Hematopoietic multipotent progenitor cell treated with erythropoietin and hydrocortisone succinate and interleukin-3 and kit ligand, for 6 days (in vitro differentiated cells): ENCODE measurements at regions not wholly inside any gene's neighbourhood (a gene's known extent, or its start where the extent isn't known, plus 50 kb on each side); places are given as distances from the start of the nearest gene placed in this dataset.
"Not testable (repeated sequence)": the region's sequence is repeated elsewhere in the genome, so short reads cannot be mapped to it uniquely, and the experiment has no call there.

Source experiments
- DNase-seq: peaks from one replicate; pipeline ENCODE4 v3.0.0-alpha.2; 2015

GRCh38 chr13:111564606-111565005 lies 244.2 kb downstream of the TEX29 start:
- no peak for DNase-seq

- DNase-seq, result no peak
Observed at GRCh38 chr13:111565400-111565799, 245.0 kb downstream of the TEX29 start.

DNA sequence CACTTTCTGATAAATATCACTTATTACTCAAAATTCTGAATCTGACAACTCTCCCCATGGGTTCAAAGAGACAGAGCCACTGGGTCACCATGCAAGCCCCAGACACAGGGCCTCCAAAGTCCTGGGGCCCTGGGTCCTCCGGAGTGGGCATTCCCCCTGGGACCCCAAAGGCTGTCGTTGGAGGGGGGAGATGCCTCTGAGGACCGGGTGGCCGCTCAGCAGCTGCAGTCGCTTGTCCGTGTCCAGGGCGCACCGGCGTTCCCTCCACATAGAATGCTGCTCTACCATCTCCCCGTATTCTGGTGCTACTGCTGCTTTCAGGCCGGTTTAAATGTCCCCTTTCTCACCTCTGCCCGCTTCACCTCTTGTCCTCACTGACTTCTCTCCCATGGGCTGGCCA lies 246.1 kb downstream of the TEX29 start:
- DNase-seq, result no peak

- DNase-seq, result no peak
Observed at GRCh38 chr13:111567637-111568036, 247.2 kb downstream of the TEX29 start.

- no peak for DNase-seq
Observed at GRCh38 chr13:111568290-111568689, 247.8 kb downstream of the TEX29 start.

- DNase-seq, result no peak
Observed at GRCh38 chr13:111570911-111571310, 250.5 kb downstream of the TEX29 start.

DNA sequence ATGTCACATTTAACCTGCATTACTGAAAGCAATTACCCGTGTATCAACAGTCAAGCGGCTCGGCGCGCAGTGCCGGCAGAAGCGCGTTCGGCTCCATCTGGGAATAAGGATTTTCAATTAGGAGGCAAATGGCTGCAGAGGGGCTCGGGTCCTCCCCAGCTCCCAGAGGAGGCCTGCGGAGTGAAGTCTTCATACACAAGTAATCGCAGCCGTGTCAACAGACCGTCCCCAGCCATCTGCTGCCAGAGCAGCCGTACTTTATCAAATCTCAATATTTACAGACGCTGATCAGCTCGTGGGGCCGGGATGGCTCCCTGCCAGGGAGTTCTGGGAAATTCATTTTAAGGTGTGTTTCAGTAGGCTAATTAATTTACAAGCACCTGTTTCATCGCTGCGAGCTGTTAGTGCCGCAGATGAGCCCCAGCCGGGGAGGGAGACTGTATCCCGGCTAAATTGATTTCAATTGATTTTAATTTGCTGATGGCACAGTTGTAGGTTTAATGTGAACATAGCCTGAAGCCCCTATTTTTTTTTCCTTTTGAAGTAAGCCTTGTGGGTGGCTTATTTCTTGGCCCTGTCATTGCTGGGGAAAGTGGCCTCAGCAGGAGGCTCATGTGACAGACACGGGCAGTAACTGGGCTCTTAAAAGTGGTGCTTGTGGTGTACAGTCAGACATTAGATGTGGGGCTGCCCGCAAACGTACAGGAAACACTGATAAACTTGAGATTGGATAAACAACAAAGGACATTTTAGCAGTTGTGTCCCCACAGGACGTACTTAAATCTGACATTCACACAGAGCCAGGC lies 252.7 kb downstream of the TEX29 start:
- DNase-seq, result no peak

GRCh38 chr13:111573801-111574200 lies 253.4 kb downstream of the TEX29 start:
- DNase-seq, result no peak

DNA sequence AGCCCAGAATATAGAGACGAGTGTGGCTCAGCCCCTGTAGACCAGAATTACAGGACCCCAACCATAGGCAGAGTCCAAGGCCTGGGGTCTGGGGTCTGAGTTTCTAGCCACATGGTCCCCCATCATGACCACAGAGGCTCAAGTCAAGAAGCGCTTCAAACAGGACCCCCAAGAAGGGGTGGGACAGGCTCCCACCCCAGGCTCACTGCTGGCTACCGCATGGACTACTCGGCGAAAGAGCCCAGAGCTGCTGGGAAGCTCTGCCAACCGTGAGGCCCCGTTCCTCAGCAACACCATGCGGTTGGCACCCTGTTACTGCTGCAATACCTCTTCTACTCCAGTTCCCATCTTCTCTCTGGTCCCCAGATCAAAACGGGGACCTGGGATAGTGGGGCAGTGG lies 254.8 kb downstream of the TEX29 start:
- DNase-seq, result no peak

DNA sequence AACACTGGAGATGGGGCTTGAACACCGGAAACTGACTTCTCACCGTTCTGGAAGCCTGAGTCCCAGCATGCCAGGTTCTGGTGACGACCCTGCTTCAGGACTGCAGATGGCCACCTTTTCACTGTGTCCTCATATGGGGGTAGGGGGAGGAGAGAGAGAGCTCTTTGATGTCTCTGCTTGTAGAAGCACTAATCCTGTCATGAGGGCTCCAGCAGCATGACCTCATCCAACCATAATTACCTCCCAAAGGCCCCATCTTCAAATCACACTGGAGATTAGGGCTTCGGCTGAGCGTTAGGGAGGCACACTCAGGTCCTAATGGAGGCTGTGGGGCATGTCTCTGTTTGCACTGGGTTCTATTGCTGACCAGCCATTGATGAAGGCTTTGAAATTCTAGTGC lies 255.3 kb downstream of the TEX29 start:
- DNase-seq, result no peak

GRCh38 chr13:111577208-111577828 lies 256.9 kb downstream of the TEX29 start:
- no peak for DNase-seq

GRCh38 chr13:111577956-111578605 lies 257.6 kb downstream of the TEX29 start:
- DNase-seq, result no peak

GRCh38 chr13:111584101-111584672 lies 263.7 kb downstream of the TEX29 start:
- no peak for DNase-seq

DNA sequence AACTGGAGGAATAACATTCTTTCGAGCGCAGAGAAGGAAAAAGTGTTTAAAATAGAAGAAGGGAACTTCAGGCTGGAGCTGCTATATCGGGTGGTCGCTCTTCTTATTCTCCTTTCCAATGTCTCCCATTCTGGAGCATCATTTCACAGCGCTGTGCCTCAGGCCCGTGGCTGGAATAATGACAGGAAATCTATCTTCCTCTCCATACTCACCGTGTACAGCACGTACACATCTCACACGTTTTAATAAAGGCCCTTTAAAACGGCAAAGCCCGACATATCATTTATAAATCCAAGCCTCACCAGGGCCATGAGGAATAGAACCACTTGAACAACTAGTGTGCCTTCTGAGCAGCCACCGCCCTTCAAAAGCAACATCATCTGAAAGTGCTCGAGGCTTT lies 264.4 kb downstream of the TEX29 start:
- DNase-seq, result no peak

- DNase-seq, result no peak
Observed at GRCh38 chr13:111586291-111586690, 265.8 kb downstream of the TEX29 start.

GRCh38 chr13:111587249-111587648 lies 266.8 kb downstream of the TEX29 start:
- DNase-seq, result no peak

- DNase-seq, result no peak
Observed at GRCh38 chr13:111589321-111589720, 268.9 kb downstream of the TEX29 start.

GRCh38 chr13:111589992-111590391 lies 269.6 kb downstream of the TEX29 start:
- DNase-seq, result no peak

- DNase-seq, result no peak
Observed at GRCh38 chr13:111590796-111591195, 270.4 kb downstream of the TEX29 start.

DNA sequence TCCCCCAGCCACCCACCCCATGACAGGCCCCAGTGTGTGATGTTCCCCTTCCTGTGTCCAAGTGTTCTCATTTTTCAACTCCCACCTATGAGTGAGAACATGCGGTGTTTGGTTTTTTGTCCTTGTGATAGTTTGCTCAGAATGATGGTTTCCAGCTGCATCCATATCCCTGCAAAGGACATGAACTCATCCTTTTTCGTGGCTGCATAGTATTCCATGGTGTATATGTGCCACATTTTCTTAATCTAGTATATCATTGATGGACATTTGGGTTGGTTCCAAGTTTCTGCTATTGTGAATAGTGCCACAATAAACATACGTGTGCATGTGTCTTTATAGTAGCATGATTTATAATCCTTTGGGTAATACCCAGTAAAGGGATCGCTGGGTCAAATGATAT lies 273.0 kb downstream of the TEX29 start:
- DNase-seq, result not testable (repeated sequence)

GRCh38 chr13:111594606-111595005 lies 274.2 kb downstream of the TEX29 start:
- DNase-seq, result no peak

- DNase-seq, result no peak
Observed at GRCh38 chr13:111595276-111595675, 274.8 kb downstream of the TEX29 start.

DNA sequence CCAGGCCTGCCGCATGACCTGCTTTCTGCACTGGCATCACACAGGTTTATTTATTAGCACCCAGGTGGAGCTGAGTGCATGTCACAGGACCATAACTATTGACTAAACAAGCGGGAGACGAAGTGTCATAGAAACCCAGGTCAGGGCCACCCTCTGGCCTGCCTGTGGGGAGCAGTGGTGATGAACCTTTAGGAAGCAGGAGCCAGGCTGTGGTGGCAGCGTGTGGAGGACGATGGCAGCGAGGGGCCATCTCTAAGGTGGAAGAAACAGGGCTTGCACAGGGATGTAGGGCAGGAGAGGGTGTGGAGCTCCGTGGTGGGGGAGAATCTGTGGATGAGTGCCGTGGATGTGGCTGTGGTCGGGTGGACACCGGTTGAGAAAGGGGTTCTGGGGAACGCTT lies 275.3 kb downstream of the TEX29 start:
- DNase-seq, result no peak

DNA sequence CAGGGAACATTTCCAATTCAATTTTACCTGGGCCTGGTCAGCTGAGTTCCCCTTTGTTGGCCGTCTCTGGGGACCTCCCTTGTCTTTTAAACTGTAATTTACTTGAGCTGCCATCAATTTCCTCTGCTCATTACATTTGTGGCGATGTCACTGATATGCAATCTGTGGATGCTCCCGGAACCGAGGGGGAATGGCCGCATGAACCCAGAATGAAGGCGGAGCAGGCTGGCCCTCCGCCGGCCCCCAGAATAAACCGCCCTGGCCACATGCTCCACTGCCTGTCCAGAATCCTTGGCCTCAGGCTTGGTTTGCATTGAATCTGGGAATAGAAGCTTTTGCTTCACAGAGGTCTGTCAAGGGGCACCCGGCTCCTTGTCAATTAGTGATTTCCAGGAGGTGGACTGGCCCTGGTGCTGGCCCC lies 276.8 kb downstream of the TEX29 start:
- DNase-seq, result no peak
